GM12891 (cell line): ENCODE measurements at regions not wholly inside any gene's neighbourhood (a gene's known extent, or its start where the extent isn't known, plus 50 kb on each side); places are given as distances from the start of the nearest gene placed in this dataset.

Experiments
- DNase-seq: peaks from one replicate; pipeline ENCODE4 v3.0.0; 2011; ENCODE audit warnings: low spot score; ENCODE audit not compliant: insufficient read length
- FAIRE-seq: peaks from 2 replicates; lab custom pipeline; 2011; peaks lifted over from hg19 to GRCh38; lab: Jason Lieb, UNC
- POU2F2 ChIP-seq: IDR thresholded peaks from 2 replicates; pipeline ENCODE4 v1.6.1; 2011; ENCODE audit warnings: low read depth, mild to moderate bottlenecking, control low read depth, low read length, moderate library complexity

GRCh38 chr11:70954471-70954870 lies 297.9 kb downstream of the SHANK2 start:
- DNase-seq, result no peak
- no peak for FAIRE-seq

More at GRCh38 chr11:70954471-70954870, 297.9 kb downstream of the SHANK2 start:
- no peak for TF ChIP-seq POU2F2
